Fibroblast of mammary gland (primary cell): ENCODE measurements at regions not wholly inside any gene's neighbourhood (a gene's known extent, or its start where the extent isn't known, plus 50 kb on each side); places are given as distances from the start of the nearest gene placed in this dataset.

ENCODE experiments used
- DNase-seq: peaks from one replicate; pipeline ENCODE4 v3.0.0-alpha.2; 2010; ENCODE audit warnings: low read depth
- H3K4me3 ChIP-seq: 2 replicates; pipeline ENCODE4 v1.5.1; 2011; ENCODE audit warnings: low read depth, mild to moderate bottlenecking, low read length, moderate library complexity; ENCODE audit not compliant: control insufficient read depth
- CTCF ChIP-seq: conservative IDR thresholded peaks from 2 replicates; pipeline ENCODE4 v1.5.1; 2011; ENCODE audit warnings: low read depth, low read length, inconsistent platforms; ENCODE audit not compliant: control insufficient read depth, insufficient read depth

GRCh38 chr21:28727809-28728208, 264.9 kb downstream of the LTN1 start:
- DNase-seq = no peak
- no peak for TF ChIP-seq CTCF
- no peak overlapping the region for H3K4me3 ChIP-seq

GRCh38 chr21:28725396-28725795, 267.3 kb downstream of the LTN1 start:
- no peak for TF ChIP-seq CTCF
- no peak overlapping the region for H3K4me3 ChIP-seq
- no peak for DNase-seq

GRCh38 chr21:28723646-28724045, 269.0 kb downstream of the LTN1 start:
- no peak for TF ChIP-seq CTCF
- no peak overlapping the region for H3K4me3 ChIP-seq
- DNase-seq = no peak

GRCh38 chr21:28719723-28720122, 273.0 kb downstream of the LTN1 start:
- no peak overlapping the region for H3K4me3 ChIP-seq
- DNase-seq = no peak
- no peak for TF ChIP-seq CTCF

- TF ChIP-seq CTCF = no peak
- DNase-seq = peak; percentile 83
- H3K4me3 ChIP-seq = no peak overlapping the region
Measured at GRCh38 chr21:28714777-28715464, 277.8 kb downstream of the LTN1 start.

GRCh38 chr21:28712411-28712810, 280.3 kb downstream of the LTN1 start:
- no peak for TF ChIP-seq CTCF
- H3K4me3 ChIP-seq = no peak overlapping the region
- peak; percentile 45 for DNase-seq

- DNase-seq = peak; percentile 46
Measured at GRCh38 chr21:28705616-28706015, 287.1 kb downstream of the LTN1 start.

More at GRCh38 chr21:28705616-28706015, 287.1 kb downstream of the LTN1 start:
- TF ChIP-seq CTCF = no peak
- no peak overlapping the region for H3K4me3 ChIP-seq
